GM23338 (cell line): ENCODE measurements at regions not wholly inside any gene's neighbourhood (a gene's known extent, or its start where the extent isn't known, plus 50 kb on each side); places are given as distances from the start of the nearest gene placed in this dataset.

Experiments used
- ATAC-seq: fragments of 200-7000 bp; cut with Tn5 transposase; 3 replicates; pipeline ENCODE4 v1.9.1; 2020
- DNase-seq: peaks from one replicate; pipeline ENCODE4 v3.0.0-alpha.2; 2015; ENCODE audit warnings: low spot score
- H2AFZ ChIP-seq: fragments of 200-600 bp; sonication (generic); 2 replicates; pipeline ENCODE4 v1.8.0; 2016; ENCODE audit warnings: antibody characterized with exemption, mild to moderate bottlenecking, moderate library complexity
- H3F3A ChIP-seq: fragments of 200-600 bp; sonication (generic); replicated peaks from 2 replicates; pipeline ENCODE4 v1.8.0; 2017; ENCODE audit warnings: antibody characterized with exemption, mixed run types, low read depth
- H3K27ac ChIP-seq: fragments of 200-600 bp; sonication (generic); 2 replicates; pipeline ENCODE4 v1.6.1; 2016; ENCODE audit warnings: low read depth
- H3K27me3 ChIP-seq: fragments of 200-600 bp; sonication (generic); 2 replicates; pipeline ENCODE4 v1.8.0; 2016; ENCODE audit warnings: mild to moderate bottlenecking, mixed run types, moderate library complexity; ENCODE audit not compliant: insufficient read depth
- H3K36me3 ChIP-seq: fragments of 200-600 bp; sonication (generic); 2 replicates; pipeline ENCODE4 v1.8.0; 2016; ENCODE audit warnings: mild to moderate bottlenecking; ENCODE audit not compliant: insufficient read depth
- H3K4me1 ChIP-seq: fragments of 200-600 bp; sonication (generic); 2 replicates; pipeline ENCODE4 v1.8.0; 2016; ENCODE audit warnings: mild to moderate bottlenecking, moderate library complexity; ENCODE audit not compliant: insufficient read depth
- H3K4me2 ChIP-seq: fragments of 200-600 bp; sonication (generic); 2 replicates; pipeline ENCODE4 v1.7.1; 2017; ENCODE audit warnings: mixed run types
- H3K4me3 ChIP-seq: fragments of 200-600 bp; sonication (generic); 2 replicates; pipeline ENCODE4 v1.6.1; 2016; ENCODE audit warnings: mixed run types
- H3K79me2 ChIP-seq: fragments of 200-600 bp; sonication (generic); replicated peaks from 2 replicates; pipeline ENCODE4 v1.8.0; 2017; ENCODE audit warnings: mild to moderate bottlenecking; ENCODE audit not compliant: insufficient read depth
- H3K9me2 ChIP-seq: fragments of 200-600 bp; sonication (generic); 2 replicates; pipeline ENCODE4 v1.8.0; 2017; ENCODE audit not compliant: insufficient read depth
- H4K20me1 ChIP-seq: fragments of 200-600 bp; sonication (generic); replicated peaks from 2 replicates; pipeline ENCODE4 v1.8.0; 2017; ENCODE audit warnings: mild to moderate bottlenecking; ENCODE audit not compliant: insufficient read depth
- H3K27ac Mint-ChIP-seq: 2 replicates; pipeline ENCODE4 v1.8.0; 2020; ENCODE audit warnings: inconsistent platforms, mild to moderate bottlenecking, moderate library complexity, mixed read lengths
- H3K27me3 Mint-ChIP-seq: 3 replicates; pipeline ENCODE4 v1.8.0; 2022; ENCODE audit warnings: low read depth, mild to moderate bottlenecking, moderate library complexity, mixed read lengths, inconsistent platforms; ENCODE audit not compliant: insufficient read depth, poor library complexity
- H3K36me3 Mint-ChIP-seq: 3 replicates; pipeline ENCODE4 v1.8.0; 2021; ENCODE audit warnings: low read depth, mild to moderate bottlenecking, inconsistent platforms, moderate library complexity, mixed read lengths
- H3K4me1 Mint-ChIP-seq: 3 replicates; pipeline ENCODE4 v1.8.0; 2020; ENCODE audit warnings: mild to moderate bottlenecking, inconsistent platforms, mixed read lengths
- H3K4me3 Mint-ChIP-seq: 3 replicates; pipeline ENCODE4 v1.8.0; 2021; ENCODE audit warnings: moderate library complexity, mild to moderate bottlenecking, inconsistent platforms, mixed read lengths
- H3K9me3 Mint-ChIP-seq: 3 replicates; pipeline ENCODE4 v1.8.0; 2020; ENCODE audit warnings: moderate library complexity, mild to moderate bottlenecking, inconsistent platforms, mixed read lengths
- CTCF ChIP-seq, 2 experiments: fragments of 200-600 bp in 1 of 2; sonication (generic) in 1 of 2; conservative IDR thresholded peaks; 2 replicates each; pipeline versions ENCODE4 v1.5.1 to v1.6.1; 2016 to 2017; ENCODE audit warnings: antibody characterized with exemption in 2 of 2, low read depth in 2 of 2, mild to moderate bottlenecking in 2 of 2, moderate library complexity in 1 of 2
- ETS1 ChIP-seq: IDR thresholded peaks from 2 replicates; pipeline ENCODE4 v1.6.1; 2016; ENCODE audit warnings: antibody characterized with exemption
- ZNF331 ChIP-seq: fragments of 250-450 bp; sonication (Bioruptor Pico); IDR thresholded peaks from 2 replicates; pipeline ENCODE4 v1.5.0; 2020; ENCODE audit warnings: low read depth, mild to moderate bottlenecking, moderate library complexity
- TF ChIP-seq, protein P1 (sequence below): fragments of 250-450 bp; sonication (Bioruptor Pico); IDR thresholded peaks from 2 replicates; pipeline ENCODE4 v1.5.0; 2020; ENCODE audit warnings: mild to moderate bottlenecking, moderate library complexity
- TF ChIP-seq, protein P2 (sequence below): IDR thresholded peaks from one replicate; pipeline ENCODE4 v1.6.1; 2018; ENCODE audit warnings: antibody characterized with exemption; ENCODE audit not compliant: unreplicated experiment

- TF ChIP-seq, protein P1, sequence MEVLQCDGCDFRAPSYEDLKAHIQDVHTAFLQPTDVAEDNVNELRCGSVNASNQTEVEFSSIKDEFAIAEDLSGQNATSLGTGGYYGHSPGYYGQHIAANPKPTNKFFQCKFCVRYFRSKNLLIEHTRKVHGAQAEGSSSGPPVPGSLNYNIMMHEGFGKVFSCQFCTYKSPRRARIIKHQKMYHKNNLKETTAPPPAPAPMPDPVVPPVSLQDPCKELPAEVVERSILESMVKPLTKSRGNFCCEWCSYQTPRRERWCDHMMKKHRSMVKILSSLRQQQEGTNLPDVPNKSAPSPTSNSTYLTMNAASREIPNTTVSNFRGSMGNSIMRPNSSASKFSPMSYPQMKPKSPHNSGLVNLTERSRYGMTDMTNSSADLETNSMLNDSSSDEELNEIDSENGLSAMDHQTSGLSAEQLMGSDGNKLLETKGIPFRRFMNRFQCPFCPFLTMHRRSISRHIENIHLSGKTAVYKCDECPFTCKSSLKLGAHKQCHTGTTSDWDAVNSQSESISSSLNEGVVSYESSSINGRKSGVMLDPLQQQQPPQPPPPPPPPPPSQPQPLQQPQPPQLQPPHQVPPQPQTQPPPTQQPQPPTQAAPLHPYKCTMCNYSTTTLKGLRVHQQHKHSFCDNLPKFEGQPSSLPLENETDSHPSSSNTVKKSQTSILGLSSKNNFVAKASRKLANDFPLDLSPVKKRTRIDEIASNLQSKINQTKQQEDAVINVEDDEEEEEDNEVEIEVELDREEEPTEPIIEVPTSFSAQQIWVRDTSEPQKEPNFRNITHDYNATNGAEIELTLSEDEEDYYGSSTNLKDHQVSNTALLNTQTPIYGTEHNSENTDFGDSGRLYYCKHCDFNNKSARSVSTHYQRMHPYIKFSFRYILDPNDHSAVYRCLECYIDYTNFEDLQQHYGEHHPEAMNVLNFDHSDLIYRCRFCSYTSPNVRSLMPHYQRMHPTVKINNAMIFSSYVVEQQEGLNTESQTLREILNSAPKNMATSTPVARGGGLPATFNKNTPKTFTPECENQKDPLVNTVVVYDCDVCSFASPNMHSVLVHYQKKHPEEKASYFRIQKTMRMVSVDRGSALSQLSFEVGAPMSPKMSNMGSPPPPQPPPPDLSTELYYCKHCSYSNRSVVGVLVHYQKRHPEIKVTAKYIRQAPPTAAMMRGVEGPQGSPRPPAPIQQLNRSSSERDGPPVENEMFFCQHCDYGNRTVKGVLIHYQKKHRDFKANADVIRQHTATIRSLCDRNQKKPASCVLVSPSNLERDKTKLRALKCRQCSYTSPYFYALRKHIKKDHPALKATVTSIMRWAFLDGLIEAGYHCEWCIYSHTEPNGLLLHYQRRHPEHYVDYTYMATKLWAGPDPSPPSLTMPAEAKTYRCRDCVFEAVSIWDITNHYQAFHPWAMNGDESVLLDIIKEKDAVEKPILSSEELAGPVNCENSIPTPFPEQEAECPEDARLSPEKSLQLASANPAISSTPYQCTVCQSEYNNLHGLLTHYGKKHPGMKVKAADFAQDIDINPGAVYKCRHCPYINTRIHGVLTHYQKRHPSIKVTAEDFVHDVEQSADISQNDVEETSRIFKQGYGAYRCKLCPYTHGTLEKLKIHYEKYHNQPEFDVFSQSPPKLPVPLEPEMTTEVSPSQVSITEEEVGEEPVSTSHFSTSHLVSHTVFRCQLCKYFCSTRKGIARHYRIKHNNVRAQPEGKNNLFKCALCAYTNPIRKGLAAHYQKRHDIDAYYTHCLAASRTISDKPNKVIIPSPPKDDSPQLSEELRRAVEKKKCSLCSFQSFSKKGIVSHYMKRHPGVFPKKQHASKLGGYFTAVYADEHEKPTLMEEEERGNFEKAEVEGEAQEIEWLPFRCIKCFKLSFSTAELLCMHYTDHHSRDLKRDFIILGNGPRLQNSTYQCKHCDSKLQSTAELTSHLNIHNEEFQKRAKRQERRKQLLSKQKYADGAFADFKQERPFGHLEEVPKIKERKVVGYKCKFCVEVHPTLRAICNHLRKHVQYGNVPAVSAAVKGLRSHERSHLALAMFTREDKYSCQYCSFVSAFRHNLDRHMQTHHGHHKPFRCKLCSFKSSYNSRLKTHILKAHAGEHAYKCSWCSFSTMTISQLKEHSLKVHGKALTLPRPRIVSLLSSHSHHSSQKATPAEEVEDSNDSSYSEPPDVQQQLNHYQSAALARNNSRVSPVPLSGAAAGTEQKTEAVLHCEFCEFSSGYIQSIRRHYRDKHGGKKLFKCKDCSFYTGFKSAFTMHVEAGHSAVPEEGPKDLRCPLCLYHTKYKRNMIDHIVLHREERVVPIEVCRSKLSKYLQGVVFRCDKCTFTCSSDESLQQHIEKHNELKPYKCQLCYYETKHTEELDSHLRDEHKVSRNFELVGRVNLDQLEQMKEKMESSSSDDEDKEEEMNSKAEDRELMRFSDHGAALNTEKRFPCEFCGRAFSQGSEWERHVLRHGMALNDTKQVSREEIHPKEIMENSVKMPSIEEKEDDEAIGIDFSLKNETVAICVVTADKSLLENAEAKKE (CRISPR knock-in tag), result no peak
- TF ChIP-seq ZNF331 (CRISPR knock-in tag), result no peak
- no peak for TF ChIP-seq ETS1
These were observed 1367.0 kb downstream of the PCDH7 start (continued) for GRCh38 chr4:32087211-32087610.

- no peak for TF ChIP-seq CTCF (conservative IDR thresholded peaks at IDR 0.05; ENCODE audit: low read depth in 2 of 2)
- TF ChIP-seq, protein P2, sequence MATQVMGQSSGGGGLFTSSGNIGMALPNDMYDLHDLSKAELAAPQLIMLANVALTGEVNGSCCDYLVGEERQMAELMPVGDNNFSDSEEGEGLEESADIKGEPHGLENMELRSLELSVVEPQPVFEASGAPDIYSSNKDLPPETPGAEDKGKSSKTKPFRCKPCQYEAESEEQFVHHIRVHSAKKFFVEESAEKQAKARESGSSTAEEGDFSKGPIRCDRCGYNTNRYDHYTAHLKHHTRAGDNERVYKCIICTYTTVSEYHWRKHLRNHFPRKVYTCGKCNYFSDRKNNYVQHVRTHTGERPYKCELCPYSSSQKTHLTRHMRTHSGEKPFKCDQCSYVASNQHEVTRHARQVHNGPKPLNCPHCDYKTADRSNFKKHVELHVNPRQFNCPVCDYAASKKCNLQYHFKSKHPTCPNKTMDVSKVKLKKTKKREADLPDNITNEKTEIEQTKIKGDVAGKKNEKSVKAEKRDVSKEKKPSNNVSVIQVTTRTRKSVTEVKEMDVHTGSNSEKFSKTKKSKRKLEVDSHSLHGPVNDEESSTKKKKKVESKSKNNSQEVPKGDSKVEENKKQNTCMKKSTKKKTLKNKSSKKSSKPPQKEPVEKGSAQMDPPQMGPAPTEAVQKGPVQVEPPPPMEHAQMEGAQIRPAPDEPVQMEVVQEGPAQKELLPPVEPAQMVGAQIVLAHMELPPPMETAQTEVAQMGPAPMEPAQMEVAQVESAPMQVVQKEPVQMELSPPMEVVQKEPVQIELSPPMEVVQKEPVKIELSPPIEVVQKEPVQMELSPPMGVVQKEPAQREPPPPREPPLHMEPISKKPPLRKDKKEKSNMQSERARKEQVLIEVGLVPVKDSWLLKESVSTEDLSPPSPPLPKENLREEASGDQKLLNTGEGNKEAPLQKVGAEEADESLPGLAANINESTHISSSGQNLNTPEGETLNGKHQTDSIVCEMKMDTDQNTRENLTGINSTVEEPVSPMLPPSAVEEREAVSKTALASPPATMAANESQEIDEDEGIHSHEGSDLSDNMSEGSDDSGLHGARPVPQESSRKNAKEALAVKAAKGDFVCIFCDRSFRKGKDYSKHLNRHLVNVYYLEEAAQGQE, result no peak
- Histone ChIP-seq H3K9me2 (0 out of 2 replicates have a peak, but pooled peaks cover 4% of the 10 kb centered on the region), H3K79me2 (no peaks in the 10 kb centered on the region), H2AFZ (no peak overlapping the region), H3F3A (no peaks in the 10 kb centered on the region), H3K27ac (no peak overlapping the region), H3K4me3 (no peak overlapping the region), H3K27me3 (no peaks in the 10 kb centered on the region), H4K20me1 (no peaks in the 10 kb centered on the region), H3K36me3 (no peaks in the 10 kb centered on the region), H3K4me1 (no peaks in the 10 kb centered on the region), H3K4me2 (no peak overlapping the region)
- H3K4me1 Mint-ChIP-seq, result no peaks in the 10 kb centered on the region
- peaks cover 2% of the 10 kb centered on the region for H3K27me3 Mint-ChIP-seq
- no peak overlapping the region for H3K27ac Mint-ChIP-seq
- no peaks in the 10 kb centered on the region for H3K36me3 Mint-ChIP-seq
- ATAC-seq (no peak), DNase-seq (no peak)
- H3K9me3 Mint-ChIP-seq, result no peaks in the 10 kb centered on the region
- H3K4me3 Mint-ChIP-seq, result no peak overlapping the region
These were observed 1374.8 kb downstream of the PCDH7 start for GRCh38 chr4:32094987-32095386.
